GM18499 (cell line): ENCODE measurements at regions not wholly inside any gene's neighbourhood (a gene's known extent, or its start where the extent isn't known, plus 50 kb on each side); places are given as distances from the start of the nearest gene placed in this dataset.

Source experiments
- ATAC-seq: cut with Tn5 transposase; IDR thresholded peaks from one replicate; pipeline ENCODE4 v1.9.1; 2021; ENCODE audit warnings: moderate number of reproducible peaks; ENCODE audit not compliant: insufficient read depth, unreplicated experiment

DNA sequence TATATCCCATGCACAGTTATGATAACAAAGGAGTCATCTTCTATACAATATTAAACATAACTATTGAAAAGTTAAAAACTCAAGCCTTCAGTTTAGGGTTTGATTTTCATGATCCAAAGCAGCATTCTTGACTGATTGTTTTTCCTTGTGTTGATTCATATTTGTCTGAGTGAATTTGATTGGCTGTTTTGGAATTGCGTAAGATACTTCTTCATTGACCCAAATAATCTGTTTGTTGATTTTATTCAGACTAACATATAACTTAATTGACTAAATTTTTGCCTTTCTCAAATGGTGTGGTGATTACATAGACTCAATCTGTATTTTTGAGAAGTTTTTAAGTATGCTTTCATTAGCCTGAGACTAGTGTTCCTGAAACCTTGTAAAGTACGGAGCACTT lies 305.7 kb upstream of the TNP1 start:
- ATAC-seq: no peak

DNA sequence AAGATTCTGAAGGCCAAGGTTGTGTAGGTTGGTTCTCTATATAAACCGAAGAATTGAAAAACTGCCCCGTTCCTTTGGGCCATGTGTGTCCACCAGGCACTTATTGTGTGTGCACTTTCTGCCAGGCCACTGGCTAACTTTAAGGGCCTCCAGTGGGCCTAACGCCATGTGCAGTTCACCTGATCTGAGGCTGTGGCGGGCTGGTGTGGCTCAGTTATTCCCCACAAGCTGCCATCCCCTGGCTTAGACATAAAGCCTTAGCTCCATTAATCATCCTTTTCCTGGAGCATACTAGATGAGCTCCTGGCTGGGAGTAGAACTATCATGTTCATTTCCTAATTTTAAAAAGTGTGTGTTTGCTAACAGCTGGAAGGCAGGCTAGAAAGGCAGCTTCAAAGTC lies 304.1 kb upstream of the TNP1 start:
- no peak for ATAC-seq

DNA sequence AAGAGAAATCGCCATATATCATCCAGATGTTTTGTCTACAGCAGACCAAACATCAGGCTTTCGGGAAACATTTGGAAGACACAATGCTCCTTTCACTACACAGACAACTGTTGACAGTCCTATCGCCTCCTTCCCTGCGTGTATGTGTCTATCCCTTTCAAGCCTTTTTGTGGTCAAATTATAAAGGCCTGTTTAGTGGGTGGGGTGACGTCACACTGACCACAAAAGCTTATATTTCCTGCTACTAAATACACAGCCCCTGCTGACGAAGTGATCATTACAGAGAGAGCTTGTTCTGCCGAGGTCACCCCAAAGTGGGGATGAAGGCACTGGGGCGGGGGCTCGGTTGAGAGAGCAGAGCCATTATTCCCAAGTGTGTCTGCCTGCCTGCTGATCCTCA lies 302.7 kb upstream of the TNP1 start:
- no peak for ATAC-seq

DNA sequence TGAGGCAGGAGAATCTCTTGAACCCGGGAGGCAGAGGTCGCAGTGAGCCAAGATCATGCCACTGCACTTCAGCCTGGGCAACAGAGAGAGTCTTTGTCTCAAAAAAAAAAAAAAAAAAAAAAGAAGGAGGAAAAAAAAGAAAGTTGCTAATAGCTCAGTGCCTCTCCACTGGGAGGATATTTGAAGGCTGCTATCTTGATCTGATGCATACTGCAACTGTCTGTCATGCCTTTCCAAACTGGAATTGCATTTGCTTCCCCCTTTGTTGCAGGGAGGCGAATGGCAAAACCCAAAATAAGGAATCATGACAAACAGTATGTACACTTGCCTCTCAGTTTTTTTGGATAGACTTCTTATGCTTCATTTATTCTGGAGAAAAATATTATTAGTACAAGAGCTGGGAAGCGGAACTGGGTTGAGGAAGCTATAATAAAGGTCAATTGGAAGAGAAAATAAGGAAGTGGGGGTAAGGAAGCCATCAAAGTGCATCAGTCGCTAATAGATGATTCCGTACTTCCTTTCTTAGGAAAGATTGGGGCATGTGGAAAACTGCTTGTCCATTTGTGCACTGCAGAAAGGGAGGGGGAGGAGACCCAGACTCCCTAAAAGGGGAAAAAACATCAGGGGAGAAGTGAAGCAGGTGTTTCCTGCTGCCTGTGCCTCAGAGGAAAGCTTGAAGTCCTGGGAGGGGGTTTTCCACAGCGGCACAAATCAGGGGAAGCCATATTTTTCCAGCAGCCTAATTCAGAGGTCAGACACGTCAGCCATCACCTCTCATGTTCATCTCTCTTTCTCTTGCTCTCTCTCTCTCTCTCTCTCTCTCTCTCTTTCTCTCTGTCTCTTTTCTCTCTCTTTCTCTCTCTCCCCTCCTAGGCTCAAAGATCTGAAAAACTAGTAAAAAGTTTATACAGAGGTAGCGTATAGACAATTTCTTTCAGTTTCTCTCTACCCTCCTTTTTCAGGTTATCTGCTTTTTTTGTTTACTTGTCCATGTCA lies 301.4 kb upstream of the TNP1 start:
- ATAC-seq: no peak

DNA sequence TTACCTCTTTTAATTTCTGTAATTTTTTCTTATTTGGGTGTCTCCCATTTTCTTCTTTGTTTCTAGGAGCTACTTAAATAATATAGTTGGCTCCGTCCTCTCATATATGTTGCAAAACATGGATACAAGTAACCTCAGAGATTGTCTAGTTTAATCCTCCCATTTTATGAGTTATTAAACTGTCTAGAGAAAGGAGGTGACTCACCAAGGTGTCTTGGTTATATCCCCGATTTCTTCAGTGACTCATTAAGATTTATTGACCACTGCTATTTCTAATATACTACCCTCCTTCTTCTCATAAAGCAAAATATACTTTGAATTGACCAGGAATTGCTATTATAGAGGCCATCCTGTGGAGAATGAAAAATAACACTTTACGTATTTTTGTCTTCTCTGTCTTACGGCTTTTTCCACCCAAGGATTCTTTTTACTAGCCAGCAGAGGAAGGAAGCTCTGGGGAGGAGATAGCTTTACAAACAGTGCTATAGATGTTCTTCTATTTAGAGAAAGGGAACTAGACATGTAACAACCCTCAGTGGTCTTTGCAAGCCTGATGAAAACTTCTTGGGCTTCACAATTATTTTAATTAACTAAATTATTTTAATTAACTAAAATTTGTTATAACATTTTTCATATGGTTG lies 300.4 kb upstream of the TNP1 start:
- ATAC-seq: no peak

DNA sequence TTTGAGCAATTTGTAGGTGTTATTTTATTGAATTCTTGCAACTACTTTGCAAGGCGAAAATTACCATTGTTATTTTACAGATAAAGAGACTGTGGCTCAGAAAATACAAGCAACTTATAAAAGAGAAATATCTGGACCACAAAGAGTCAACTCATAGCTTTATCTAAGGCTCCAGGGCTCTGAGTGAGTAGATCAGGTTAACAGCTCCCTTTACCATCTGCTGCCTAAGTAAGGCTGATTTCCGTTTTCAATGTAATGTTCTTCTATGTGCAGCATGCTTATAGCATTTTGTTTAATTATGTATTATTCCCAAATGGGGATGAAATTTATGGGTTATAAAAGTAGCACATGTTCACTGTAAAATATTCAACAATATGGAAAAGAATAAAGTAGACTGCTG lies 299.1 kb upstream of the TNP1 start:
- no peak for ATAC-seq

DNA sequence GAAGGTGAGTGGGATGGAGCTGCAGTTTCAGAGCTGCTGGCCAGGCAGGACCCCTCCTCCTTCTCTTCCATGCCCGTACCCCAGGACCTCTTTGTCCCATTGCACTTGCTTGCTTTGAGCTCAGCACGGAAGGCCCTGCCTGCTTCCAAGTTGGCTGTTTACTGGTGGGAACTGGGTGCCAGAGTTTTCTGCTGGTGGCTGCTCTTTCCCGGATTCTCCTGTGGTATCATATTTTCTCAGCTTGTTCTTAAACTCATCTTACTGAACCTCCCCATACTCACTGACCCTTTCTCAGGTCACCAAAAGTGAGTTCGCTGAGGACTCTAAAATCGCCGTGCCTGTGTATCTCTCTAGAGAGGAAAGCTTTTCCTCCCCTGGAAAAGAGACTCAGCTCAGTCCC lies 297.7 kb upstream of the TNP1 start:
- ATAC-seq: no peak

DNA sequence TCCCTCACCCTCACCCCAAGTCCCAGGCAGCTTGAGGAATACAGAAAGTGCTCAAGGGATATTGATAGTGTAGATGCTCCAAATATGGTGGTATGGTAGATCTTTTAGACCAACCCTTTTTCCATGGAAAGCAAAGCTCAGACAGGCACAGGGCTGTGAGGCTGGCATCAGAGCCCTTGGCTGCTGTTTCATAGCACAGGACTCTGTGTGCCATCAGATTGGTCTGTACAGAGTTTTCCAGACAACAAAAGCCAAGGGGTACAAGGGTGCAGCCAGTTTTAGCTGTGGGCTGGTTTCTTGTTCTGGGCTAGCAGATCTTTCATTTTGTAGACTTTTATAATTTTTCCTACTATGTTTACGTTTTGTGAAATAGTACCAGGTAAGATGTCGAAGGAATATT lies 296.9 kb upstream of the TNP1 start:
- ATAC-seq: no peak

DNA sequence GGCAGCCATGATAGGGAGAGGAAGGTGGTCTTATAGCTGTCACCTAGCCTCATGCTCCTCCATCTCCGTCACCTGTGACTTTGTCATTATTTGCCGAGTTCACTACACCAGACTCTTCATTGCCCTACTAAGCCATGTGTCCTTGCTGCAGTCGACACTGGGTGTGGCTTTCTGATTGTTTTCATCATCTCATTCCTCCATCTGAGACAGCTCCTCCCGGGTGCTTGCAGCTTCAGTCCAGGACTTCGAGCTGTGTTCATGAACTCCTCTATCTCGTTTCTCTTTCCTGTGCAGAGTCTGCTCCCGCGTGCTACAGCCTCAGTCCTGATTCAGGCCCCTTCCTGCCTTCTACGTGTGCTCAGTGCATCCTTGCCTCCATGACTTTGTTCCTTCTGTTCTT lies 295.1 kb upstream of the TNP1 start:
- ATAC-seq: no peak

DNA sequence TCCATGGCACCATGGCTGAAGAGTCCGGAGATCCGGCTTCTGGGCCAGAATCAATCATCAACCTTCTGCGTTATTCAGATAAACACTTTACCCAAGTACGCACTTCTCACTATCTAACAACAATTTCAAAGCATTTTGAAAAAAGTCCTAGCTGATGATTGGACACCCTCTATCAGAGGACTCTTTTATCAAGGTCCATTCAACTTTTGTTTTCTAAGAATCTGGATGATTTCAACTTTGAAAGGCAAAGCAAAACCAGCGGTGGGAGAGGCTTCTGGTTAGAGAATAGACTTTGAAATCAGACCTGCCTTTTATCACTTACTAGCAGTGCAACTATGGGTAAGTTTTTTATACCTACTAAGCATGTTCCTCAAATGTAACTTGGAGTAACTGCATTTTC lies 293.6 kb upstream of the TNP1 start:
- no peak for ATAC-seq

DNA sequence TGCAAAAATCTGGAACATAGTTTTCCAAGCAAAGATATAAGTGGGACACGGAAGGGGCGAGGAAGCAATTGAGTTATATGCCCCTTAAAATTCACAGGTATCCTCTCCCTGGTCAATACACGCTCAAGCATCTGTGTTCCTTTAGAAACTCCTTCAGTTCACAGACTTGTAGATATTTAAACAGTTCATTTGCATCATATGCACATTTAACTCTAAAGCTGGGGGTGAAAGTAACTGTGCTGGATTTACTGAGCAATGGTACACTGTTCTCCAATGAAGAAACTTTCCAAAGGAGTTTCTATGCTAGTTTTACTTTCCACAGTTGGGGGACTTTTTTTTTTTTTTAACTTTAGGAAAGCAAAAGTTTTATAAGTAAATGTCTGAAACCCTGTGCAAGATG lies 293.0 kb upstream of the TNP1 start:
- no peak for ATAC-seq

DNA sequence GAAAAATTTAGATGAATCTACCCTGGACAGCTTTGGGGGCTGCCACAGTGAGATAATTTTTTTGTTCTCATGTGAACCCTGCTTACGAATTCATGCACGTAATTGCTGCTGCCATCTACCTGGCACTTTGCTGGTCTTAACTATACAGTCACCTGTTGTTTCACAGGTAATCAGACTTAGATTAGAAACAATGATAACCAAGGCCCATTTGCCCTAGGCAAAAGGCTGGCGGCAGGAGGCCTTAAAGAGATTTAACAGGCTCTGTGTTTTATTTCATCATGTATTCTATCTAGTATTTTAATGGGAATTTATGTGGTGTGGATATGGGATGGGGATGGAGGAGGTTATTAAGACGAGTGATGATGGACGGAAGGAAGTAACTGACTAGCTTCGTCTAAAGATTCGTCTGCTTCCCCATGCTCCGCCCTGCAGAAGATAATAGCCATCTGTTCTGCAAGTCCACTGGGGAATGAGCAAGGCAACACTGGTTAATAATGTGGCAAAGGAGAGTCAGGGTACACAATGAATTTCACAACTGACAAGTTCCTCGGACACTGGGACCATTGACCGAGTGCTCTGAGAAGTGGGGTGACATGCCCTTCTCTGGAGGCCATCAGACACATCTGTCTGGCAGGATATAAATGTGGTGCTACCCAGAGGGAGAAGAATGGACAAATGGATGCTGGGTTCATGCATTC lies 291.8 kb upstream of the TNP1 start:
- ATAC-seq: no peak

DNA sequence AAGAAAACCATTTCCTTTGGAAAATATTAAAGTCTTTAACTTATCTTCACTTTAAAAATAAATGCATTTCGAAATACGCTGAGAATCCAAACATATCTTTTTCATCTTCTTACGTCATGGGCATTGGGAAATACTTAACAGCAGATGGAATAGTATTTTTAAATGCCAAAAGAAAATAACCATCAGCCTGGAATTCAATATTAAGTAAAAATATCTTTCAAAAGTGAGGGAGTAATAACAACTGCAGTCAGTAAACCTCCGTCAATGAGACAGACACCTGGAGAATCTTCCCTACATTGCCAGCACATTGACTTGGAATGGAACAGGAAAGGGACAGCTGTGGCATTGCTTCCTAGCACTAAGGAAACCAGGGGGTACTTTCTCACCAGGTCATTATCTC lies 290.4 kb upstream of the TNP1 start:
- no peak for ATAC-seq

DNA sequence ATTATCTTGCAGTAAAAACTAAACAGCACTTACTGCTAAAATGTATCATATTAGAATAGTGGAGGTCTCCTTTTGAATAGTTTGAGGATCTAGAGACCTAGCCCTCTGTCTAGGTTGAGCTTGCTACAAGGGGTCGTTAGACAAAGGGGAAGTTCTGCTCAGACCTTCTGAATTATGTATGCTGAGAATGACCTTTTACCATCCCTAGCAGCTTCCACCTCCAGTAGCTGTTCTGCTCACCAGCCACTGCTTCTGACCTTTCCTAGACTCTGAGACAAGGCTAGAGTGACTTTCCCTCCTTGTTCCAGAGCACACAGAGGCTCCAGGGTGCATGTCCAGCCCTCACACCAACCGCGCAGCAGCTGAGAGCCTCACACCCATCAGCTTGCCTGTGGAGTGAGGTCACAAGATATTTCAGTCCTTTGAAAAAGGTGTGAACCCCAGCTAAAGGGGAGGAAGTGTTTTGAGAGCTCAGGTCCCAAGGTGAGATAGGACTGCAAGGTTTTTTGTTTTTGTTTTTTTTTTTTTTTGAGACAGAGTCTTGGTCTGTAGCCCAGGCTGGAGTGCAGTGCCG lies 289.3 kb upstream of the TNP1 start:
- ATAC-seq: no peak

DNA sequence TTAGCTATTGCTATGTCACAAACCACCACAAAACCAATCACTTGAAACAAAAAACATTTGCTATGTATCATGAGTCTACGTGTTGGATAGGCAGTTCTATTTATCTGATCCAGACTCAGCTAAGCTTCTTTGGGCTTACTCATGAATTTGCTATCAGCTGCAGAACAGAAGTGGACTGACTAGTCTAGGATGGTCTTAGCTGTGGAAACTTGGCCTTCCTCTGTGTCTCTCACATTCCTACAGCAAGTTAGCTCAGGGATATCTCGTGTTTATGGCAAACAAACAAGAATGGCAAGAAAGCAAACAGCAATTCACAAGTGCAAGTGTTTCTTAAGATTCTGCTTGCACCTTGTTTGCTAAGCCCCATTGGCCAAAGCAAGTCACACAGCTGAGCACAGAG lies 288.0 kb upstream of the TNP1 start:
- ATAC-seq: no peak

DNA sequence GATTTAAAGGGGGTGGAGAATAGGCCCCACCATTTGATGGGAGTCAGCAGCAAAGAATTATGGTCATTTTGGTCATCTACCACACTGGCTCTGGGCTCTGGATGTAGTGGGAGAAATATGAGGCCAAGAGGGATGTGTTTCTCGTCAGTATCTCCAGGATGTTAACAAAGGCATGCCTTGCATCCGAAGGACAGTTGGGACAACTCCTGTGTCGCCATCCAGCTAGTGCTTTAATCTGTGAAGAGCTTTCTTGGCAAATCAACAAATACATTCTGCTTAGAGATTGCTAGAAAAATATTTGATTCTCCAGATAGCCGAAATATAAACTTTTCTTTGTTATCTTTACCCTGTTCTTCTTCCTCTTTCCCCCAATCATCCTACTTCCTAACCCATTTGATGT lies 287.1 kb upstream of the TNP1 start:
- no peak for ATAC-seq

DNA sequence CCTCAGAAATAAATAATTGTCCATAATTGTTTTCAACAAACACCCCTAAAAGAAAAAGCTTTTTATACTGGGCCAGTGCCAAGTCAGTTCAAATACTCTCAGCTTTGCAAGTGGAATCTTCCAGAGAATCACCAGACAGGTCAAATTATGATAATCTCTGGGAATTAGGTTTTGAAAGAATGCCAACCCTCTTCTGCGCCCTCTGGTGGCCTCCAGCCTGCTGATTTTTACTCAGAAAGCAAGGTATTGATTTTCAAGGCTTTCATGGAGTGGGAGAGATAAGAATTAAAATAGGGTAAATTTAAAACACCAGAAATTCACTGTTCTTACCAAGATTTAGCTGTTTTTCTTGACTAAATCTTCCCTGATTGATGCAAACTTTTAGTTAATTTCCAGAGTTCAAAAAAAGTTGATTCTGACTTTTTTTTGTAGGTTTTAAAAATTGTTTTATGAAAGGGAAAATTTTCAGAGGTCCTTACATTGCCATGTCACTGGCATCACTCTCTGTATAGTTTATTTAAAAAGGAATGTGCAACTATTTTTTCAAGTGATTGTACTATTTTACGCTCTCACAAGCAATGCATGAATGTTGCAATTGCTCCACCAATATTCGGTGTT lies 282.9 kb upstream of the TNP1 start:
- no peak for ATAC-seq

DNA sequence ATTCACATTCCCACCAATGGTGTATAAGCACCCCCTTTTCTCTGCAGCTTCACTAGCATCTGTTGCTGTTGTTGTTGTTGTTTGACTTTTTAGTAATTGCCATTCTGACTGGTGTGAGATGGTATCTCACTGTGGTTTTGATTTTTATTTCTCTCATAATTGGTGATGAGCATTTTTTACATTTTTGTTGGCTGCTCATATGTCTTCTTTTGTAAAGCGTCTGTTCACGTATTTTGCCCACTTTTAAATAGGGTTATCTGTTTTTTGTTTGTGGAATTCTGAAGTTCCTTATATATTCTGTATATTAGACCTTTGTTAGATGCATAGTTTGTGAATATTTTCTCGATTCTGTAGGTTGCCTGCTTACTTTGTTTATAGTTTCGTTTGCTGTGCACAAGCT lies 278.4 kb upstream of the TNP1 start:
- ATAC-seq: no peak

DNA sequence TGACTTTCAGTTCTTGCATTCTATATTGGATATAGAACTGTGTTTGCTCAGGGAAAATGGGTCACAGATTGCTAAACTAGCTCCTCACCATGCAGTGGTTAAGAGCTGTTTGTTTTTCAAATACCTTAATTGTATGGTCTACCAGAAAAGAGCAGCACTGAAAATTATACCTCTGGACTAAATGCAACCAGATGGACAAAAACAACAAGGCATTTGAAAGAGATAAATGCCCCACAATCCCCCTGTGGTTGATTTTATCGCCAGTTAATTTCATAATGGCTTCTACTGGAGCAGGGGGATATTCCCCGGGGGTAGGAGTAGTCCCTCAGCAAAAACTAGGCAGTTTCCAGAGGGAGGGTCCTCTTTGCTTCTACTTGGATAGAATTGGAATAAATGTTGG lies 267.9 kb upstream of the TNP1 start:
- no peak for ATAC-seq

DNA sequence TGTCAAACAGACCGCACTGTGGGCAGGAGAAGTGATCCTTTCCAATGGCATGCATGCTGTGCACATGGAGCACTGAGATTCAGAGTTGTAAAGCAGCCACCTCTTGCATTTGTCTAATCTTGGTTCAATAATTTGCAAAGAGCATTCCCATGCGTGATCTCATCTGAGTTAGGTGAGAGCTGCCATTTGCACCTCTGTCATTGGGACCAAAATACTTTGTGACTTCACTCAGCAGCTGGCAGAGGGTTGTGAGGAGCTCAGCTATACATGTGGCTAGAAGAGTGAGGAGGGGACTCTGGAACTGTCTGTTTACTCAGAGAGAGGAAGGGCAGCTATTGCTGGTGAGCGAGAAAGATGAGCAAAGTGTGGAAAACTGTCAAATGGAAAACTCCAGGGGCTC lies 265.1 kb upstream of the TNP1 start:
- ATAC-seq: no peak

DNA sequence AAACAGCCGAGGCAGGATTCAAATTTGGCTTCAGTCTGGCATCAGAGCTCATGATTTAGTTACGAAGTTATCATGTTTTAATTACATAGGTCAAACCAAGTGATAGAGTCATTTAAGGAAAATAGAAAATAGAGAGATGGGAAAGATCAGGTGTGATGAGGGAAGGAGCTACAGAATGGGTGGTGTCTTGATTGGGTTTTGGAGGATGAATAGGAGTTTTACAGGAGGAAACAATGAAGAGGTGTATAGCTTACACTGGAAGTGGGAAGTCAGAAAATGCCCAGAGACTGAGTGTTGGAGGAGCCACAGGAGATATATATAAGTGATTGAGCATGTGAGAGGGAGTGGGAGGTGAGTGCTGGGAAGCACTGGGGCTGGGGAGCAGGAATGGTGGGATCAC lies 264.2 kb upstream of the TNP1 start:
- ATAC-seq: no peak
